Sigmoid colon (tissue), 4 donors: ENCODE measurements at regions not wholly inside any gene's neighbourhood (a gene's known extent, or its start where the extent isn't known, plus 50 kb on each side); places are given as distances from the start of the nearest gene placed in this dataset.

Experiments used
- POLR2A ChIP-seq, 2 donors: fragments of 450-650 bp; IDR thresholded peaks; one replicate each; pipeline ENCODE4 v1.6.1; 2016; ENCODE audit warnings: antibody characterized with exemption in 2 of 2, mild to moderate bottlenecking in 2 of 2, moderate library complexity in 2 of 2
- POLR2AphosphoS5 ChIP-seq, 4 donors: sonication (generic); formaldehyde crosslinking; IDR thresholded peaks; one replicate each; pipeline ENCODE4 v1.6.1; 2017; ENCODE audit warnings: antibody characterized with exemption in 4 of 4
- TF ChIP-seq, protein P1 (sequence below), 4 experiments: fragments of 450-650 bp in 3 of 4; fragments of 200-600 bp in 1 of 4; IDR thresholded peaks; one replicate each; pipeline ENCODE4 v1.5.1; 2016 to 2019; ENCODE audit warnings: antibody characterized with exemption in 4 of 4, mild to moderate bottlenecking in 3 of 4, moderate library complexity in 2 of 4

DNA sequence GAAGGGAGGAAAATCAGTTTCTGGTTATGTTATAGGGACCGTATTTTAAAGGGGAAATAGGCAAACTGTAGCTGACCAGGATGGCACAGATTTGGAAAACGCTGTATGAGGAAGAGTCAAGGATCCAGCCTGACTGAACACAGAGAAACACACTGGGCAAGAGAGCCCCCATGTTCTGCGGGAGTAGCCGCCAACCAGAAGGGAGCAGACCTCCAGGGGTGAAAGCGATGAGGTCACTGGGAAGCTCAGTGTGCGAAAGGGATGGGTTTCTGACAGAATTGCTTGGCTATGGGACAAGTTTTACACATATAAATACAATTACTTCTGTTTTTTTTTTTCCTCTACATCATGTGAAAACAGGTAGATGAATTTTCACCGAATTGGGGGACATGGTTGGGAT lies 291.6 kb upstream of the PODXL start:
- TF ChIP-seq, protein P1, sequence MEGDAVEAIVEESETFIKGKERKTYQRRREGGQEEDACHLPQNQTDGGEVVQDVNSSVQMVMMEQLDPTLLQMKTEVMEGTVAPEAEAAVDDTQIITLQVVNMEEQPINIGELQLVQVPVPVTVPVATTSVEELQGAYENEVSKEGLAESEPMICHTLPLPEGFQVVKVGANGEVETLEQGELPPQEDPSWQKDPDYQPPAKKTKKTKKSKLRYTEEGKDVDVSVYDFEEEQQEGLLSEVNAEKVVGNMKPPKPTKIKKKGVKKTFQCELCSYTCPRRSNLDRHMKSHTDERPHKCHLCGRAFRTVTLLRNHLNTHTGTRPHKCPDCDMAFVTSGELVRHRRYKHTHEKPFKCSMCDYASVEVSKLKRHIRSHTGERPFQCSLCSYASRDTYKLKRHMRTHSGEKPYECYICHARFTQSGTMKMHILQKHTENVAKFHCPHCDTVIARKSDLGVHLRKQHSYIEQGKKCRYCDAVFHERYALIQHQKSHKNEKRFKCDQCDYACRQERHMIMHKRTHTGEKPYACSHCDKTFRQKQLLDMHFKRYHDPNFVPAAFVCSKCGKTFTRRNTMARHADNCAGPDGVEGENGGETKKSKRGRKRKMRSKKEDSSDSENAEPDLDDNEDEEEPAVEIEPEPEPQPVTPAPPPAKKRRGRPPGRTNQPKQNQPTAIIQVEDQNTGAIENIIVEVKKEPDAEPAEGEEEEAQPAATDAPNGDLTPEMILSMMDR (IDR thresholded peaks at IDR 0.05), result no peak
- TF ChIP-seq POLR2AphosphoS5 (IDR thresholded peaks at IDR 0.05) (no peak), POLR2A (IDR thresholded peaks at IDR 0.05) (no peak)
